ENCODE measurements at regions not wholly inside any gene's neighbourhood (a gene's known extent, or its start where the extent isn't known, plus 50 kb on each side); places are given as distances from the start of the nearest gene placed in this dataset.

- DNase-seq (ENCODE audit: low read depth in 2 of 2), result no peak
Measured at GRCh38 chr1:108050911-108051629, 86.1 kb upstream of the VAV3 start.

DNA sequence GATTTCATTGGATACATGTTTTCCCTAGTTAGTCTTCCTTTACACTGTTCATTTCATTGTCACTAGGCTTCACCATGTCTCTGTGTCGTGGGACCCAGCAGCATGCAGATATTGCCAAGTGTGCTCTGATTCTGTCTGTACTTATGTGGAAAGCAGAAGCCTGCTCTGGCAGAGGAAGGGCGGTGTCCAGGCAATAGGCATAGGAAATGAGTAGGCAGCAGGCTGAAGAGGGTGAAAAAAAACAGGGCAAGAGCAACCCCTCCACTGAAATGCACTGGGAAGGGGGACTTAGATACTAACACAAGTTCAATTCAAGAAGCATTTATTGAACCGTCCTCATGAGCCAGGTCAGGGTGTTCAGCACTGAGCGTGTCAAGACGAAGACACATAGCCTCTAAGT, 85.2 kb upstream of the VAV3 start:
- no peak for DNase-seq (ENCODE audit: low read depth in 2 of 2)

DNA sequence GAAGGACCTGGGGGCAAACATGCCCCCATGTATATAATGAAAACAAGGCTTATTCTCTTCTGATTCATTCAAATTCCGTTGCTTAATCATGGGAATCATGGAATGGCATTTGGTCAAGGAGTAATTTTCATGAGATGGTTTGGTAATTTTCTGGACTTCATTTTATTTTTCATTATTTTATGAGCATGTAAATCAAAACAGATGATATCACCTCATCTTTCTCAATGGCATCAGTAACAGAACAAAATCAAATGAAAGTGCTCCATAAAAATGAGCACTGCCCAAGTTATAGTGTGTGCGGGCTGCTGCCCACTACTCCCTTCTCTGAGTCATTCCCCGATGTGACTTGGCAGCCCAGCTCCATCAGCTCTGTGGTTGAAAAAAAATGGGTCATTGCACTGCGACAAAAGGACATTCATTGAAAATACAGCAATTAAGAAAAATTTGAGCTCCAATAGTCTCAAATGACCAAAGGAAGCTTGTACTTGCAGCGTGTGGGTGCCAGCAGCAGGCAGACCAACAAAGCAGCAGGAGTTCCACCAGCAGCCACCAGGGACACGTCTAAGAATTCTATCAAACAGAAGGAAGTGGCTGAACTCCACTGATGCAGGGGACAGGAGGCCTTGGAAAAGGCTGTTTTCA, 84.3 kb upstream of the VAV3 start:
- peak in 1 of 2 donors; percentile 5 for DNase-seq (ENCODE audit: low read depth in 2 of 2)

GRCh38 chr1:108048301-108049177, 83.6 kb upstream of the VAV3 start:
- DNase-seq (ENCODE audit: low read depth in 2 of 2), result no peak

- no peak for DNase-seq (ENCODE audit: low read depth in 2 of 2)
Measured at GRCh38 chr1:108047085-108047484, 82.1 kb upstream of the VAV3 start.

DNA sequence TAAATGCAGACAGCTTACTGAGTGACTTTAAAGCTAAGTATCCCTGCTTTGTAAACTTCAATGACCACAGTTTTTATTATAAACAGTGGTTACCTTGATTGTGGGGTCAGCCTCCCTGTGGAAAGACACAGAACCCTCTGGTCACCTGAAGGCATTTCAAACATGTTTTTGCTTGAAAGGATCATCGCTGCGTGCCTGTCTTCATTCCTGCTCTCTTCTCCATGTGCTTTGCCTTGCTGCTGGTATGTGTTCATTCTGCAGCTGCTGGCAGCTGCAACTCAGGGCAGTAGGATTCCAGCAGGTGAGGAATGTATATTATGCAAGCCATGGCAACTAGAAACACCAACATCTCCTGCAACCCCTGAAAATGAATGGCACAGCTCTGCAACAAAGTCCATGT, 81.0 kb upstream of the VAV3 start:
- no peak for DNase-seq (ENCODE audit: low read depth in 2 of 2)

GRCh38 chr1:108045460-108045859, 80.5 kb upstream of the VAV3 start:
- DNase-seq (ENCODE audit: low read depth in 2 of 2), result no peak

GRCh38 chr1:108044318-108044717, 79.3 kb upstream of the VAV3 start:
- no peak for DNase-seq (ENCODE audit: low read depth in 2 of 2)

GRCh38 chr1:108043707-108044106, 78.7 kb upstream of the VAV3 start:
- no peak for DNase-seq (ENCODE audit: low read depth in 2 of 2)

- no peak for DNase-seq (ENCODE audit: low read depth in 2 of 2)
Measured at GRCh38 chr1:108042610-108043009, 77.6 kb upstream of the VAV3 start.

DNA sequence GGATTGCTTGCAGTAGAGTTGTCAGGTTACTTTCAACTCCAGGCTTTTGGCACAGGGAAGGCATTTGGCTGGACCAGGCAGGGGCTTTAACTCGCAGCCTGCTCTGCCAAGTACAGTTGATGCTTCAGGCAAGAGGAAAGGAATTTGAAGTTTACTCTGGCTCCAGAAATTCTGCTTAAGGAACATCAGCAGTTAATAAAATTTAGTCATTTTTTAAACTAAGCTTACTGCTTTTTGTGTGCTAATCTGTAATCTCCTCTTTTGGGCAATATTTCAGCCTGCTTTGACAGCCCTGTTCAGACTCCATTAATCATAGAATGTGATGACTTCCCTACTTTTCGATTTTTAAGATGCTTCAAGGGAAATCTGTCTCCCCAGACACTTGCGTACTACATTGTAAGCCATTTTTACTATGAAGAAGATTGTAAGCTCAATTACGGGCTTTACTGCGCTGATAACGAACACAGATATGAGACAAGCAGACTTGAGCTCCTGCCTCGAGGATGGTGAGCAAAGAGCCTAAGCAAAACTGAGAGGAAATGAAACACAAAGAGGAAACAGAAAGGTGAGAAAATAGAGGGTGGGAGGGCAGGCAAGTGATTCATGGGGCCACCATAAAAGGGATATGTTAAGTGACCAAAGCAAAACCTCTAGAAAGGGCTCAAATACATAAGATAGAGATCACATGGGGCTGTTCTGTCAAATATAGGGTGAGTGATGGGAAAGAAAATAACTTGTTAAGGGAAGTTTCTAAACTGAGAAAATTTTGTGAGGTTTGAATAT, 76.6 kb upstream of the VAV3 start:
- DNase-seq (ENCODE audit: low read depth in 2 of 2), result no peak

DNA sequence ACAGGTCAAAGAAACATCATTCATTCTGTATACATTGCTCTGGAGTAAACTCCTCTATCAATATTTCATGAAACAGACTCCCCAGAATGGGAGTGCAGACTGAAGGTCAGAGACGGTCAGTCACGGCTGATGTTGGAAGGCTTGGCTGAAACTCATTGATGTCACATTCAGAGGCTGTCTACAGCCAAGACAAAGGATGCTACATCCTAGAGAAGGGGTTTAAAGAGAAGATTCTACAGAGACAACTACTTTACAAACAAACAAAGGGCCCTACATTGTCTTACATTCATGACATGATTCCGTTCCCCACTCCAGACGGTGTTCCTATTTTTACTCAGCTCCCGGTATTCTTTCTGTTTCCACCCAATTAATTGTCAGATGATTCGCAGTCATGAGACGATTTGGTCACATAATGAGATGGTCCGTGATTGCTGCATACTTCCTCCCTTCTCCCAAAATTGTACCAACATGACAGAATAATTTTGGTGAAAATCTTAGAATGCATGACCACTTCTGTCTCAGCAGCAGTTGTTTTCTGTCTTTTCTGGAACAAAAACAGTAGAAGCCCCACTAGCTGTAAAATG, 73.8 kb upstream of the VAV3 start:
- DNase-seq (ENCODE audit: low read depth in 2 of 2), result no peak

- DNase-seq (ENCODE audit: low read depth in 2 of 2), result no peak
Measured at GRCh38 chr1:108036796-108037562, 72.0 kb upstream of the VAV3 start.

GRCh38 chr1:108034396-108034795, 69.4 kb upstream of the VAV3 start:
- no peak for DNase-seq (ENCODE audit: low read depth in 2 of 2)

GRCh38 chr1:108033550-108033951, 68.6 kb upstream of the VAV3 start:
- no peak for DNase-seq (ENCODE audit: low read depth in 2 of 2)

DNA sequence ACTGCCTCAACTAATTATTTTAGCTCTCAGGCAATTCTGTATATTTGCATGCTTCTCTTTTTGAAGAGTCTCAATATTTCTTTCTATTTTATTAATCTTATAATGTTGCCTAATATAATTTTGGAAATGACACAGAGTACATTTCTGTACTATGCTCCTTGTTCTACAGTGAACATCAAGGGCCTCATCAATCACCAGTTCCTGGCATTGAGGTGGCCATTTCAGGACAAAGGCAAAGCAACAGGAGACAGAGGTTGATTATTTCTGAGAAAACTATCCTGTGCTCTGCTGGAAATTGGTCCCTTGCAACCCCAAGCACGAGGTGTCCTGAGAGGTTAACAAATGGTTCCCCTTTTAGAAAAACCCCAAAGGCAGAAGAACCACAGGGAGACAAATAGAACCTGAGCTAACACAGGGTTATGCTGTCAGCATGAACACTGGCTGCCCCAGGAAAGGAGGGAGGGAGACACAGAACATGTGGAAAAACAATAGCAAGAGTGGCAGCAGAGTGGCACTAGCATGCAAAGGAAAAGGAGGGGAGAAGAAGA, 63.9 kb upstream of the VAV3 start:
- DNase-seq (ENCODE audit: low read depth in 2 of 2), result no peak

DNA sequence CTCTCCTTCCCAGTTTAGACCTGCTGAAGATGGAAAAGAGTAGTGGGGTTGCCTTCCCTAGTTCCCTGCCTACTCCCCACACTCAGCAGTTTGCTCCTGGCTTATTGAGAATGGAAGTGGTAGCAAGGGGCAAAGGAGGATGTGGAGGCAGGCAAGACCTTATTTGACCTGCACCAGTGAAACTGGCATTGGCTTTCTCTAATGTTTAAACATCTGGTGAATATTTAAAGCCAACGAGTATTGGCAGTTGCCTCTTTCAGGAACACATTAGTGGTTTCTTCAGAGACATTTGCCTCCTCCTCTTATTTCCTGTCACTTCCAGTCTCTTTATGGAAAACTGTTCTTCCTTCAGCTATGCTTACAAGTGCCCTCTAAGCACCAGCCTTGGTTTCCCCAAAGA, 62.4 kb upstream of the VAV3 start:
- DNase-seq (ENCODE audit: low read depth in 2 of 2), result no peak

DNA sequence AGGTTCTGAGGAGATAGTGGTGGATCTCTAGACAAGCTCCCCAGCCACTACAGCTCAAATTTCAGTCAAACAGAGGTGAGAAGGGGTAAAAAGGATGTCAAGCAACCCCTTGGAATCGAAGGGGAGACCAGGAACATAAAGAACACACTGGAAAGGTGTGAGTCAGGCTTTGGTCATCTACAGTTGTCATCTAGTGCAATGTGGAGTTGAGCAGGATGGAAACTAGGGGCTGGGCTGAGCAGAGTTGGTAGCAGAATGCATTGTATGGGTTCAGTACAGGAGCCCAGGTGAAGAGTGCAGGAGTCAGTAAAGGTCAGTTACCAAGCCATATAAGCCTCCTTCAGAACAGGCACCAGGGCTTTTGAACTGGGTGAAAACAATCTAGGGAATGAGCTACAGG, 52.7 kb upstream of the VAV3 start:
- DNase-seq (ENCODE audit: low read depth in 2 of 2), result no peak

- DNase-seq (ENCODE audit: low read depth in 2 of 2), result no peak
Measured at GRCh38 chr1:108016451-108016920, 51.5 kb upstream of the VAV3 start.

Data from stimulated activated CD4-positive, alpha-beta T cell treated with anti-CD3 and anti-CD28 coated beads, Interleukin-1b, Interleukin-23, amount 100 ng/mL, for 4 hours (primary cell).